Esophagus (tissue), 2 donors: ENCODE measurements at regions not wholly inside any gene's neighbourhood (a gene's known extent, or its start where the extent isn't known, plus 50 kb on each side); places are given as distances from the start of the nearest gene placed in this dataset.

ENCODE experiments used
- H3K27ac ChIP-seq, 2 donors: one replicate each; pipeline ENCODE4 v1.5.1; 2013; ENCODE audit warnings: low read depth in 2 of 2, mild to moderate bottlenecking in 2 of 2, inconsistent platforms in 1 of 2, low read length in 1 of 2, moderate library complexity in 1 of 2
- H3K27me3 ChIP-seq, 2 donors: one replicate each; pipeline ENCODE4 v1.6.1; 2013; ENCODE audit warnings: low read length in 2 of 2, control low read depth in 1 of 2, mild to moderate bottlenecking in 1 of 2; ENCODE audit not compliant: insufficient read depth in 2 of 2, control insufficient read depth in 1 of 2
- H3K36me3 ChIP-seq, 2 donors: one replicate each; pipeline ENCODE4 v1.6.1; 2013; ENCODE audit warnings: low read length in 1 of 2; ENCODE audit not compliant: control insufficient read depth in 2 of 2, insufficient read depth in 2 of 2
- H3K4me1 ChIP-seq, 2 donors: one replicate each; pipeline ENCODE4 v1.6.1; 2013; ENCODE audit warnings: low read length in 1 of 2; ENCODE audit not compliant: control insufficient read depth in 2 of 2, insufficient read depth in 2 of 2
- H3K4me3 ChIP-seq, 2 donors: one replicate each; pipeline ENCODE4 v1.5.1; 2013; ENCODE audit warnings: low read length in 2 of 2, mild to moderate bottlenecking in 2 of 2, low read depth in 1 of 2, moderate library complexity in 1 of 2
- H3K9me3 ChIP-seq, 2 donors: one replicate each; pipeline ENCODE4 v1.6.1; 2013; ENCODE audit warnings: mild to moderate bottlenecking in 2 of 2, low read depth in 1 of 2, low read length in 1 of 2, moderate library complexity in 1 of 2; ENCODE audit not compliant: control insufficient read depth in 2 of 2, insufficient read depth in 1 of 2
- WGBS, 2 donors: extraction: QIAGEN DNeasy Blood & Tissue Kit; methylation state at CpG; one replicate each; pipeline ENCODE4 v1.1.7; 2013; 5-methylcytosine and 5-hydroxymethylcytosine counted together
- donor health status: healthy with polysubstance abuse.
- donor health status: Bipolar disorder and iron deficiency.

GRCh38 chrX:131901546-131901945, 121.6 kb upstream of the STK26 start:
- Histone ChIP-seq H3K9me3 (no peaks in the 10 kb centered on the region), H3K4me1 (no peaks in the 10 kb centered on the region), H3K27ac (no peak overlapping the region), H3K36me3 (no peaks in the 10 kb centered on the region), H3K4me3 (no peak overlapping the region), H3K27me3 (peaks cover 0 to 6% of the 10 kb centered on the region in 2 donors)
- WGBS, 2 donors: 58 to 61% methylated on average over 1 of the region's 1 CpG

DNA sequence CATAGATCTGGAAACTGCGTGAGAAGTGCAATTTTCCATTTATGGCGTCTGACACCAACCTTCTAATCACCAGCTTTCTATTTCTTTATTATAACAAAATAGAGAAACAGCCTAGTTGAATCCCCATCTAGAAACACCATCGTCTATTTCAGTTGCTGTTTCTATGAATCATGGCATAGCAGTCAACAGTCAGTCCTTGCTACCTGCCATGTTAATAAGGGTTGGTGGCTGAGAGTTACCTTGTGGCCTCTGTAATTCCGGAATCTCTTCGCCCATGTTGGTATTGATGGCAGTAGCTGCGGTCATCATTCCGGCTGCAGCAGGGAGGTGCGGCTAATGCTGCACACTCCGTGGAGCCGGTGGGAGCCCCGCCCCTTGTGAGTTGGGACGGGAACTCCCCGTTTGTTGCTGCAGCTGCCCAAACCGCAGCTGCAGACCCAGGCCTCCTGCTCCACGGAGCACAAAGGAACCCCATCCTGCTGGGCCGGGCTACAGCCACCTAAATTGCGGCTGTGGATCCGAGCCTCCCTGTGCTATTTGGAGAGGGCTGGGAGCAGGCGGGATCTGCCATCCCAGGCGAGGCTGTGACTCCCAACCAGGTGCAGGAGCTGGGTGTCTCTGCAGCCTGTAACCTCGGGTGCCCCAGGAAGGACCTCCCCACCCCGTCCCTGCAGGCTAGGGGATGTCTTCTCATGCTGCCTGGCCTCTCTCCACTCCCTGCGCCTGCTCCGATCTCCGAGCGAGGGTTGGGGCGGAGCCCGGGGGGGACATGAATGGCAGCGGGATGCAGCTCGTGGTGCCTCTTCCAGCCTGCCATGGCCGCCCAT, 115.4 kb upstream of the STK26 start:
- H3K4me3 ChIP-seq: no peak overlapping the region
- 72 to 89% methylated on average over 31 of the region's 31 CpGs for WGBS, 2 donors
- H3K36me3 ChIP-seq: no peaks in the 10 kb centered on the region
- no peaks in the 10 kb centered on the region for H3K4me1 ChIP-seq
- no peaks in the 10 kb centered on the region for H3K9me3 ChIP-seq
- H3K27me3 ChIP-seq: peaks cover 0 to 6% of the 10 kb centered on the region in 2 donors
- no peak overlapping the region for H3K27ac ChIP-seq

DNA sequence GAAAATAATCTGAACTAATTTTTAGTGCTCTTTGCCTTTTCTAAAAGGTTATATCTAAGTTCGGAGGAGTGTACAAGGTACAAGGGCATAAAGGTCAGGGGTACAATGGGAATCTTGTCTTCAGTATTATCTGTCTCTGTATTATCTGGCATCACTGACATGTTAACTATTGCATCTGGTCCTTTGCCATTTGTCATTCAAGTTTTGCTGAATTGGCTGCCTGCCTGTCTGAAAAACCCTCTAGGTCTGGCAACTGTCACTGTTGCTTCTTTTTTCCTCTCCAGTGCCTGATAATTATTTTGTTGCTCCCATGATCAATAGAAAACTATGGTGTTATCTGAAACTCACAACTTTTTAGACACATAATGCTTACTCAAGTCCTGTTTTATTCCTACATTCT, 112.5 kb upstream of the STK26 start:
- Histone ChIP-seq H3K4me1 (no peaks in the 10 kb centered on the region), H3K27ac (no peak overlapping the region), H3K4me3 (no peak overlapping the region), H3K9me3 (no peaks in the 10 kb centered on the region), H3K27me3 (peaks cover 0 to 6% of the 10 kb centered on the region in 2 donors), H3K36me3 (no peaks in the 10 kb centered on the region)
- WGBS, 2 donors: 40 to 43% methylated on average over 1 of the region's 1 CpG

- WGBS, 2 donors: 76 to 77% methylated on average over 3 of the region's 3 CpGs
- Histone ChIP-seq H3K36me3 (no peaks in the 10 kb centered on the region), H3K27ac (no peak overlapping the region), H3K4me1 (no peaks in the 10 kb centered on the region), H3K27me3 (peaks cover 0 to 11% of the 10 kb centered on the region in 2 donors), H3K9me3 (no peaks in the 10 kb centered on the region), H3K4me3 (no peak overlapping the region)
These were observed 107.6 kb upstream of the STK26 start for GRCh38 chrX:131915488-131915887.

GRCh38 chrX:131917588-131917987, 105.5 kb upstream of the STK26 start:
- 83 to 92% methylated on average over 2 of the region's 2 CpGs for WGBS, 2 donors

DNA sequence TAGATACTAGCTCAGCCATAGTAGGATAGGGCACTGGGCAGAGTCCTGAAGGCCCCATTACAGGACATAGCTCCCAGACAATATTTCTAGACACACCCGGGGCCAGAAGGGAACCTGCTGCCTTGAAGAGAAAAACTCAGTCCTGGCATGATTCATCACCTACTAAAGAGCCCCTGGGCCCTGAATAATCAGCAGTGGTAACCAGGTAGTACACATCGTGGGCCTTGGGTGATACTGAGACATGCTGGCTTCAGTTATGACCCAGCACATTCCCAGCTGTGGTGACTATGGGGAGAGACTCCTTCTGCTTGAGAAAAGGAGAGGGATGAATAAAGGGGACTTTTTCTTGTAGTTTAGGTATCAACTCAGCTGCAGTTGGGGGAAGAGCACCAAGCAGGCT, 104.3 kb upstream of the STK26 start:
- 58 to 81% methylated on average over 2 of the region's 2 CpGs for WGBS, 2 donors
- Histone ChIP-seq H3K4me3 (no peak overlapping the region), H3K27me3 (peaks cover 0 to 9% of the 10 kb centered on the region in 2 donors), H3K4me1 (no peaks in the 10 kb centered on the region), H3K9me3 (no peaks in the 10 kb centered on the region), H3K27ac (no peak overlapping the region), H3K36me3 (no peaks in the 10 kb centered on the region)

More at GRCh38 chrX:131917588-131917987, 105.5 kb upstream of the STK26 start:
- peaks cover 0 to 9% of the 10 kb centered on the region in 2 donors for H3K27me3 ChIP-seq
- no peak overlapping the region for H3K27ac ChIP-seq
- no peaks in the 10 kb centered on the region for H3K4me1 ChIP-seq
- no peaks in the 10 kb centered on the region for H3K36me3 ChIP-seq
- no peak overlapping the region for H3K4me3 ChIP-seq
- no peaks in the 10 kb centered on the region for H3K9me3 ChIP-seq

GRCh38 chrX:131923614-131924250, 99.4 kb upstream of the STK26 start:
- H3K27me3 ChIP-seq: peaks cover 0 to 6% of the 10 kb centered on the region in 2 donors
- H3K27ac ChIP-seq: no peak overlapping the region
- no peaks in the 10 kb centered on the region for H3K4me1 ChIP-seq
- 84 to 87% methylated on average over 5 of the region's 5 CpGs for WGBS, 2 donors
- no peak overlapping the region for H3K4me3 ChIP-seq
- no peaks in the 10 kb centered on the region for H3K9me3 ChIP-seq
- H3K36me3 ChIP-seq: no peaks in the 10 kb centered on the region

DNA sequence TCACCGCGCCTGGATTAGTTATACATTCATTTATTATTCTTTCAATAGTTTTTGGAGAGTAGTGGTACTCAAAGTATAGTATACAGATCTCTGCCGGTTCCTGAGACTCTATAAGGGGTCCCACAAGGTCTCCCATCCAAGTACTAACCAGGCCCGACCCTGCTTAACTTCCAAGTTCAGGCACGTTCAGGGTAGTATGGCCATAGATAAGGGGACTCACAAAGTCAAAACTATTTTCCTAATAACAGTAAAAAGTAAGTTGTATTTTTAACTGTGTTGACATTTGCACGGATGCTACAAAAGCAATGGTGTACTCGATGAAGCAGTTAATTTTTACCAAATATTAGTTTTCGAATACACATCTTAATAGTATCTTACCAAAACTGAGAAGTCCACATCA, 84.4 kb upstream of the STK26 start:
- Histone ChIP-seq H3K27me3 (peaks cover 0 to 2% of the 10 kb centered on the region in 2 donors), H3K36me3 (no peaks in the 10 kb centered on the region), H3K27ac (no peak overlapping the region), H3K4me1 (no peaks in the 10 kb centered on the region), H3K9me3 (no peaks in the 10 kb centered on the region), H3K4me3 (no peak overlapping the region)
- 80 to 87% methylated on average over 8 of the region's 8 CpGs for WGBS, 2 donors

GRCh38 chrX:131942034-131942433, 81.1 kb upstream of the STK26 start:
- Histone ChIP-seq H3K27ac (no peak overlapping the region), H3K27me3 (no peaks in the 10 kb centered on the region), H3K4me1 (no peaks in the 10 kb centered on the region), H3K4me3 (no peak overlapping the region), H3K36me3 (no peaks in the 10 kb centered on the region), H3K9me3 (no peaks in the 10 kb centered on the region)
- WGBS, 2 donors: 55 to 62% methylated on average over 2 of the region's 2 CpGs
